HG03432 (cell line): ENCODE measurements at regions not wholly inside any gene's neighbourhood (a gene's known extent, or its start where the extent isn't known, plus 50 kb on each side); places are given as distances from the start of the nearest gene placed in this dataset.

Experiments
- ATAC-seq: cut with Tn5 transposase; IDR thresholded peaks from one replicate; pipeline ENCODE4 v1.9.1; 2021; ENCODE audit warnings: mild to moderate bottlenecking, moderate library complexity; ENCODE audit not compliant: unreplicated experiment

GRCh38 chr12:74426091-74426490, 111.5 kb upstream of the ATXN7L3B start:
- ATAC-seq: no peak

GRCh38 chr12:74429535-74429934, 108.1 kb upstream of the ATXN7L3B start:
- ATAC-seq: no peak

- no peak for ATAC-seq
These were observed 105.8 kb upstream of the ATXN7L3B start for GRCh38 chr12:74431801-74432200.

GRCh38 chr12:74440469-74440868, 97.2 kb upstream of the ATXN7L3B start:
- ATAC-seq: no peak

- ATAC-seq: no peak
These were observed 95.8 kb upstream of the ATXN7L3B start for GRCh38 chr12:74441872-74442271.

- no peak for ATAC-seq
These were observed 91.2 kb upstream of the ATXN7L3B start for GRCh38 chr12:74446466-74446865.

- no peak for ATAC-seq
These were observed 87.8 kb upstream of the ATXN7L3B start for GRCh38 chr12:74449872-74450271.

GRCh38 chr12:74454109-74454508, 83.5 kb upstream of the ATXN7L3B start:
- no peak for ATAC-seq

GRCh38 chr12:74455429-74455828, 82.2 kb upstream of the ATXN7L3B start:
- no peak for ATAC-seq

- ATAC-seq: no peak
These were observed 81.2 kb upstream of the ATXN7L3B start for GRCh38 chr12:74456431-74456830.

- ATAC-seq: no peak
These were observed 69.2 kb upstream of the ATXN7L3B start for GRCh38 chr12:74468401-74468800.

- ATAC-seq: no peak
These were observed 61.4 kb upstream of the ATXN7L3B start for GRCh38 chr12:74476234-74476633.

- ATAC-seq: no peak
These were observed 56.6 kb upstream of the ATXN7L3B start for GRCh38 chr12:74481078-74481477.

GRCh38 chr12:74482115-74482514, 55.5 kb upstream of the ATXN7L3B start:
- ATAC-seq: no peak

GRCh38 chr12:74483057-74483456, 54.6 kb upstream of the ATXN7L3B start:
- no peak for ATAC-seq
